GM18870 (cell line): ENCODE measurements at regions not wholly inside any gene's neighbourhood (a gene's known extent, or its start where the extent isn't known, plus 50 kb on each side); places are given as distances from the start of the nearest gene placed in this dataset.
"Not testable (repeated sequence)": the region's sequence is repeated elsewhere in the genome, so short reads cannot be mapped to it uniquely, and the experiment has no call there.

Experiments used
- ATAC-seq: cut with Tn5 transposase; IDR thresholded peaks from one replicate; pipeline ENCODE4 v1.9.1; 2021; ENCODE audit warnings: moderate library complexity; ENCODE audit not compliant: unreplicated experiment

GRCh38 chr1:185517301-185517700 lies 200.3 kb upstream of the IVNS1ABP start:
- not testable (repeated sequence) for ATAC-seq

- ATAC-seq: no peak
These were observed 198.7 kb upstream of the IVNS1ABP start for GRCh38 chr1:185515696-185516095.

- ATAC-seq: no peak
These were observed 197.3 kb upstream of the IVNS1ABP start for GRCh38 chr1:185514311-185514710.

- no peak for ATAC-seq
These were observed 195.4 kb upstream of the IVNS1ABP start for GRCh38 chr1:185512442-185512841.

- no peak for ATAC-seq
These were observed 184.1 kb upstream of the IVNS1ABP start for GRCh38 chr1:185501099-185501498.

GRCh38 chr1:185500001-185500626 lies 183.1 kb upstream of the IVNS1ABP start:
- ATAC-seq: no peak

GRCh38 chr1:185498207-185498606 lies 181.2 kb upstream of the IVNS1ABP start:
- no peak for ATAC-seq

GRCh38 chr1:185497177-185497576 lies 180.1 kb upstream of the IVNS1ABP start:
- ATAC-seq: no peak

GRCh38 chr1:185495898-185496297 lies 178.9 kb upstream of the IVNS1ABP start:
- no peak for ATAC-seq

- no peak for ATAC-seq
These were observed 178.0 kb upstream of the IVNS1ABP start for GRCh38 chr1:185495007-185495406.

- ATAC-seq: no peak
These were observed 175.2 kb upstream of the IVNS1ABP start for GRCh38 chr1:185492089-185492825.

- ATAC-seq: no peak
These were observed 174.6 kb upstream of the IVNS1ABP start for GRCh38 chr1:185491604-185492003.

GRCh38 chr1:185490924-185491323 lies 173.9 kb upstream of the IVNS1ABP start:
- no peak for ATAC-seq

GRCh38 chr1:185489406-185489805 lies 172.4 kb upstream of the IVNS1ABP start:
- no peak for ATAC-seq

GRCh38 chr1:185488808-185489207 lies 171.8 kb upstream of the IVNS1ABP start:
- no peak for ATAC-seq

- no peak for ATAC-seq
These were observed 170.9 kb upstream of the IVNS1ABP start for GRCh38 chr1:185487936-185488335.

- no peak for ATAC-seq
These were observed 170.0 kb upstream of the IVNS1ABP start for GRCh38 chr1:185487026-185487425.

GRCh38 chr1:185486346-185486745 lies 169.3 kb upstream of the IVNS1ABP start:
- no peak for ATAC-seq

GRCh38 chr1:185483664-185484450 lies 166.8 kb upstream of the IVNS1ABP start:
- no peak for ATAC-seq

- ATAC-seq: no peak
These were observed 166.2 kb upstream of the IVNS1ABP start for GRCh38 chr1:185483217-185483616.

GRCh38 chr1:185480545-185480944 lies 163.5 kb upstream of the IVNS1ABP start:
- no peak for ATAC-seq

- ATAC-seq: no peak
These were observed 162.8 kb upstream of the IVNS1ABP start for GRCh38 chr1:185479796-185480195.
